ENCODE measurements at regions not wholly inside any gene's neighbourhood (a gene's known extent, or its start where the extent isn't known, plus 50 kb on each side); places are given as distances from the start of the nearest gene placed in this dataset.

GRCh38 chr2:83665894-83666293 lies 793.2 kb downstream of the SUCLG1 start:
- no peak overlapping the region for H2AFZ ChIP-seq (ENCODE audit: low read depth, low read length)
- no peak for TF ChIP-seq EZH2 (IDR thresholded peaks at IDR 0.05; ENCODE audit: borderline replicate concordance, low read depth, low read length, severe bottlenecking)
- TF ChIP-seq, protein P1, sequence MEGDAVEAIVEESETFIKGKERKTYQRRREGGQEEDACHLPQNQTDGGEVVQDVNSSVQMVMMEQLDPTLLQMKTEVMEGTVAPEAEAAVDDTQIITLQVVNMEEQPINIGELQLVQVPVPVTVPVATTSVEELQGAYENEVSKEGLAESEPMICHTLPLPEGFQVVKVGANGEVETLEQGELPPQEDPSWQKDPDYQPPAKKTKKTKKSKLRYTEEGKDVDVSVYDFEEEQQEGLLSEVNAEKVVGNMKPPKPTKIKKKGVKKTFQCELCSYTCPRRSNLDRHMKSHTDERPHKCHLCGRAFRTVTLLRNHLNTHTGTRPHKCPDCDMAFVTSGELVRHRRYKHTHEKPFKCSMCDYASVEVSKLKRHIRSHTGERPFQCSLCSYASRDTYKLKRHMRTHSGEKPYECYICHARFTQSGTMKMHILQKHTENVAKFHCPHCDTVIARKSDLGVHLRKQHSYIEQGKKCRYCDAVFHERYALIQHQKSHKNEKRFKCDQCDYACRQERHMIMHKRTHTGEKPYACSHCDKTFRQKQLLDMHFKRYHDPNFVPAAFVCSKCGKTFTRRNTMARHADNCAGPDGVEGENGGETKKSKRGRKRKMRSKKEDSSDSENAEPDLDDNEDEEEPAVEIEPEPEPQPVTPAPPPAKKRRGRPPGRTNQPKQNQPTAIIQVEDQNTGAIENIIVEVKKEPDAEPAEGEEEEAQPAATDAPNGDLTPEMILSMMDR (IDR thresholded peaks at IDR 0.05; ENCODE audit: borderline replicate concordance, extremely low read depth, low read length, poor library complexity, severe bottlenecking): no peak
- no peaks in the 10 kb centered on the region for H3K27me3 ChIP-seq (ENCODE audit: insufficient read depth, low read length, poor library complexity)
- no peaks in the 10 kb centered on the region for H4K20me1 ChIP-seq (ENCODE audit: insufficient read depth, low read length)
- no peak overlapping the region for H3K9ac ChIP-seq (ENCODE audit: low read depth, low read length)
- H3K4me3 ChIP-seq (ENCODE audit: low read depth in 1 of 2, low read length in 2 of 2): no peak overlapping the region
- H3K4me1 ChIP-seq (ENCODE audit: insufficient read depth, low read length): no peaks in the 10 kb centered on the region
- H3K4me2 ChIP-seq (ENCODE audit: insufficient read depth, low read length): no peak overlapping the region
- DNase-seq (no peak), ATAC-seq (ENCODE audit: insufficient read depth, low read depth) (no peak)
- H3K9me3 ChIP-seq (ENCODE audit: insufficient read depth, low read length, severe bottlenecking): no peaks in the 10 kb centered on the region
- no peak overlapping the region for H3K27ac ChIP-seq (ENCODE audit: low read length)
- H3K36me3 ChIP-seq (ENCODE audit: insufficient read depth, low read length): no peaks in the 10 kb centered on the region
- no peaks in the 10 kb centered on the region for H3K79me2 ChIP-seq (ENCODE audit: insufficient read depth, low read length)

DNA sequence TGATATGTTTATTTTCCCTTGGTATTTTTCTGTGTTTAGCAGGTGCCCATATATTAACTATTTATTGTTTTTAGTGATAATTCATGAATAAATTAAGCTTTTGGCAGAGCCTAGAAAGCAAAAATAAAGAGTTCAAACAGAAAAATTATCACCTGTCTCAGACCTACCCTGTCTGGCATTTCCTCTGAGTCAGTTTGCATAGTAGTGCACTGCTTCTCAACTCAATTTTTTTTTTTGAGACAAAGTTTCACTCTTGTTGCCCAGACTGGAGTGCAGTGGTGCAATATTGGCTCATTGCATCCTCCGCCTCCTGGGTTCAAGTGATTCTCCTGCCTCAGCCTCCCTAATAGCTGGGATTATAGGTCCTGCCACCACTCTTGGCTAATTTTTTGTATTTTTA lies 793.9 kb downstream of the SUCLG1 start:
- H4K20me1 ChIP-seq (ENCODE audit: insufficient read depth, low read length): no peaks in the 10 kb centered on the region
- no peak for ATAC-seq (ENCODE audit: insufficient read depth, low read depth)
- TF ChIP-seq, protein P1 (IDR thresholded peaks at IDR 0.05; ENCODE audit: borderline replicate concordance, extremely low read depth, low read length, poor library complexity, severe bottlenecking): no peak
- TF ChIP-seq EZH2 (IDR thresholded peaks at IDR 0.05; ENCODE audit: borderline replicate concordance, low read depth, low read length, severe bottlenecking): no peak

GRCh38 chr2:83661711-83662110 lies 797.4 kb downstream of the SUCLG1 start:
- Histone ChIP-seq H3K9me3 (ENCODE audit: insufficient read depth, low read length, severe bottlenecking) (no peaks in the 10 kb centered on the region), H3K79me2 (ENCODE audit: insufficient read depth, low read length) (no peaks in the 10 kb centered on the region), H3K27me3 (ENCODE audit: insufficient read depth, low read length, poor library complexity) (no peaks in the 10 kb centered on the region), H4K20me1 (ENCODE audit: insufficient read depth, low read length) (no peaks in the 10 kb centered on the region), H3K36me3 (ENCODE audit: insufficient read depth, low read length) (no peaks in the 10 kb centered on the region), H3K4me3 (ENCODE audit: low read depth in 1 of 2, low read length in 2 of 2) (no peak overlapping the region), H3K4me2 (ENCODE audit: insufficient read depth, low read length) (no peak overlapping the region), H3K9ac (ENCODE audit: low read depth, low read length) (no peak overlapping the region), H2AFZ (ENCODE audit: low read depth, low read length) (no peak overlapping the region), H3K4me1 (ENCODE audit: insufficient read depth, low read length) (no peaks in the 10 kb centered on the region), H3K27ac (ENCODE audit: low read length) (no peak overlapping the region)
- ATAC-seq (ENCODE audit: insufficient read depth, low read depth) (no peak), DNase-seq (no peak)
- TF ChIP-seq, protein P1 (IDR thresholded peaks at IDR 0.05; ENCODE audit: borderline replicate concordance, extremely low read depth, low read length, poor library complexity, severe bottlenecking): no peak
- no peak for TF ChIP-seq EZH2 (IDR thresholded peaks at IDR 0.05; ENCODE audit: borderline replicate concordance, low read depth, low read length, severe bottlenecking)

More for the DNA sequence above, 793.9 kb downstream of the SUCLG1 start:
- DNase-seq: no peak
- Histone ChIP-seq H3K27me3 (ENCODE audit: insufficient read depth, low read length, poor library complexity) (no peaks in the 10 kb centered on the region), H3K9me3 (ENCODE audit: insufficient read depth, low read length, severe bottlenecking) (no peaks in the 10 kb centered on the region), H3K36me3 (ENCODE audit: insufficient read depth, low read length) (no peaks in the 10 kb centered on the region), H3K27ac (ENCODE audit: low read length) (no peak overlapping the region), H3K4me3 (ENCODE audit: low read depth in 1 of 2, low read length in 2 of 2) (no peak overlapping the region), H3K79me2 (ENCODE audit: insufficient read depth, low read length) (no peaks in the 10 kb centered on the region), H3K9ac (ENCODE audit: low read depth, low read length) (no peak overlapping the region), H3K4me2 (ENCODE audit: insufficient read depth, low read length) (no peak overlapping the region), H2AFZ (ENCODE audit: low read depth, low read length) (no peak overlapping the region), H3K4me1 (ENCODE audit: insufficient read depth, low read length) (no peaks in the 10 kb centered on the region)

DNA sequence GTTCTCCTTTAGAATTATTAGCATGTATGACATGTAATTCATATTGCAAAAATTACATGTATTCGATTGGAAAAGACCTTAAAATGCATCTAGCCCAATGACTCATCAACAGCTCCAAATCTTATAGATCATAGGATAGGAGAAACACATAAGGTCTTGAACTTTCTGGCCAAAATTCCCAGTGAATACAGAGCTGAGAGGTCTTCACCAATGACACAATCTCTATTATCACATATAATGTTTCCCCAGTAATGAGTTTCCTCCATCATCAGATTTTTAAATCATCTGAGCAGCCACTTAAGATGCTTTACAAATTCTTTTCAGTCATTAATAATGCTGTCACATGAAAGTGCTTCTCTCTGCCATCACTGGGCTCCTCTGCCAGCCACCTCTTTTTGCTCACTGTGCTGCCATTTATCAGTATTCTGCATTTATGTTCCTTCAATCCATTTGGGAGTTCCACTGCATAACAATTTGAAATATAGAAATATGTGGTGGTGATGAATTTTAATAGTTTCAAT lies 804.9 kb downstream of the SUCLG1 start:
- Histone ChIP-seq H4K20me1 (ENCODE audit: insufficient read depth, low read length) (no peaks in the 10 kb centered on the region), H3K27ac (ENCODE audit: low read length) (no peak overlapping the region), H3K36me3 (ENCODE audit: insufficient read depth, low read length) (no peaks in the 10 kb centered on the region), H3K4me2 (ENCODE audit: insufficient read depth, low read length) (no peak overlapping the region), H3K27me3 (ENCODE audit: insufficient read depth, low read length, poor library complexity) (no peaks in the 10 kb centered on the region), H3K9ac (ENCODE audit: low read depth, low read length) (no peak overlapping the region), H3K4me3 (ENCODE audit: low read depth in 1 of 2, low read length in 2 of 2) (no peak overlapping the region), H3K4me1 (ENCODE audit: insufficient read depth, low read length) (no peaks in the 10 kb centered on the region), H3K9me3 (ENCODE audit: insufficient read depth, low read length, severe bottlenecking) (no peaks in the 10 kb centered on the region), H2AFZ (ENCODE audit: low read depth, low read length) (no peak overlapping the region), H3K79me2 (ENCODE audit: insufficient read depth, low read length) (no peaks in the 10 kb centered on the region)
- DNase-seq: no peak
- no peak for ATAC-seq (ENCODE audit: insufficient read depth, low read depth)
- TF ChIP-seq EZH2 (IDR thresholded peaks at IDR 0.05; ENCODE audit: borderline replicate concordance, low read depth, low read length, severe bottlenecking): no peak
- TF ChIP-seq, protein P1 (IDR thresholded peaks at IDR 0.05; ENCODE audit: borderline replicate concordance, extremely low read depth, low read length, poor library complexity, severe bottlenecking): no peak
